T-helper 17 cell (primary cell): ENCODE measurements at regions not wholly inside any gene's neighbourhood (a gene's known extent, or its start where the extent isn't known, plus 50 kb on each side); places are given as distances from the start of the nearest gene placed in this dataset.
A peak's percentile ranks its signal among the peaks of the same experiment; 100 is the strongest.

Source experiments
- ATAC-seq: fragments of 150-1000 bp; cut with Tn5 transposase; 2 replicates; pipeline ENCODE4 v1.10.0; 2021; ENCODE audit warnings: mild to moderate bottlenecking, moderate library complexity
- DNase-seq, 3 donors: peaks; one replicate each; pipeline versions ENCODE4 v3.0.0 to v3.0.0-alpha.2; 2020 to 2021
- H3K9me3 ChIP-seq: one replicate; pipeline ENCODE4 v1.7.0; 2013; ENCODE audit warnings: low read length, mild to moderate bottlenecking; ENCODE audit not compliant: control insufficient read depth, poor library complexity, severe bottlenecking
- H3K27ac Mint-ChIP-seq: one replicate; pipeline ENCODE4 v1.8.0; 2022; ENCODE audit warnings: mild to moderate bottlenecking, moderate library complexity, mixed read lengths
- H3K27me3 Mint-ChIP-seq: one replicate; pipeline ENCODE4 v1.8.0; 2022; ENCODE audit warnings: mixed read lengths
- H3K36me3 Mint-ChIP-seq: one replicate; pipeline ENCODE4 v1.8.0; 2022; ENCODE audit warnings: low read depth, mixed read lengths
- H3K4me1 Mint-ChIP-seq: one replicate; pipeline ENCODE4 v1.8.0; 2022; ENCODE audit warnings: mild to moderate bottlenecking, mixed read lengths
- H3K4me3 Mint-ChIP-seq: one replicate; pipeline ENCODE4 v1.8.0; 2022; ENCODE audit warnings: mild to moderate bottlenecking, moderate library complexity, mixed read lengths

GRCh38 chr12:89250636-89251035 lies 101.7 kb downstream of the DUSP6 start:
- Mint-ChIP-seq H3K27me3 (no peaks in the 10 kb centered on the region), H3K27ac (no peak overlapping the region), H3K4me1 (peaks cover 14% of the 10 kb centered on the region), H3K4me3 (no peak overlapping the region), H3K36me3 (peaks cover 2% of the 10 kb centered on the region)
- ATAC-seq (no peak), DNase-seq (no peak)
- H3K9me3 ChIP-seq = no peaks in the 10 kb centered on the region

GRCh38 chr12:89250213-89250612 lies 102.1 kb downstream of the DUSP6 start:
- Mint-ChIP-seq H3K4me1 (peaks cover 18% of the 10 kb centered on the region), H3K27ac (no peak overlapping the region), H3K36me3 (peaks cover 2% of the 10 kb centered on the region), H3K4me3 (no peak overlapping the region), H3K27me3 (no peaks in the 10 kb centered on the region)
- no peak for DNase-seq
- ATAC-seq = no peak
- H3K9me3 ChIP-seq = no peaks in the 10 kb centered on the region

GRCh38 chr12:89247967-89248366 lies 104.3 kb downstream of the DUSP6 start:
- Mint-ChIP-seq H3K27me3 (no peaks in the 10 kb centered on the region), H3K36me3 (peaks cover 2% of the 10 kb centered on the region), H3K4me1 (peaks cover 35% of the 10 kb centered on the region), H3K27ac (no peak overlapping the region), H3K4me3 (no peak overlapping the region)
- no peaks in the 10 kb centered on the region for H3K9me3 ChIP-seq
- no peak for ATAC-seq
- no peak for DNase-seq

- no peak overlapping the region for H3K27ac Mint-ChIP-seq
- H3K27me3 Mint-ChIP-seq = no peaks in the 10 kb centered on the region
- peaks cover 35% of the 10 kb centered on the region for H3K4me1 Mint-ChIP-seq
- no peaks in the 10 kb centered on the region for H3K9me3 ChIP-seq
- no peak overlapping the region for H3K4me3 Mint-ChIP-seq
- ATAC-seq (no peak), DNase-seq (no peak)
- no peaks in the 10 kb centered on the region for H3K36me3 Mint-ChIP-seq
Observed at GRCh38 chr12:89247541-89247942, 104.8 kb downstream of the DUSP6 start.

GRCh38 chr12:89245090-89245489 lies 107.2 kb downstream of the DUSP6 start:
- DNase-seq (peak in 1 of 3 donors; percentile 22), ATAC-seq (peak; percentile 98)
- Mint-ChIP-seq H3K27ac (peak overlapping the region; percentile 48), H3K27me3 (no peaks in the 10 kb centered on the region), H3K4me3 (peak overlapping the region; percentile 72), H3K36me3 (no peaks in the 10 kb centered on the region), H3K4me1 (peaks cover 29% of the 10 kb centered on the region)
- no peaks in the 10 kb centered on the region for H3K9me3 ChIP-seq

GRCh38 chr12:89244536-89244935 lies 107.8 kb downstream of the DUSP6 start:
- H3K4me3 Mint-ChIP-seq = peak overlapping the region; percentile 72
- H3K9me3 ChIP-seq = no peaks in the 10 kb centered on the region
- DNase-seq (no peak), ATAC-seq (peak; percentile 59)
- H3K36me3 Mint-ChIP-seq = no peaks in the 10 kb centered on the region
- peak overlapping the region; percentile 48 for H3K27ac Mint-ChIP-seq
- H3K4me1 Mint-ChIP-seq = peaks cover 30% of the 10 kb centered on the region
- no peaks in the 10 kb centered on the region for H3K27me3 Mint-ChIP-seq

- peaks cover 30% of the 10 kb centered on the region for H3K4me1 Mint-ChIP-seq
- ATAC-seq = no peak
- DNase-seq = no peak
- no peaks in the 10 kb centered on the region for H3K36me3 Mint-ChIP-seq
- no peaks in the 10 kb centered on the region for H3K27me3 Mint-ChIP-seq
- H3K4me3 Mint-ChIP-seq = no peak overlapping the region
- no peaks in the 10 kb centered on the region for H3K9me3 ChIP-seq
- H3K27ac Mint-ChIP-seq = peak overlapping the region; percentile 48
Observed at GRCh38 chr12:89243771-89244170, 108.5 kb downstream of the DUSP6 start.

- no peaks in the 10 kb centered on the region for H3K27me3 Mint-ChIP-seq
Observed at GRCh38 chr12:89239534-89239933, 112.8 kb downstream of the DUSP6 start.

GRCh38 chr12:89238593-89238992 lies 113.7 kb downstream of the DUSP6 start:
- Mint-ChIP-seq H3K27ac (no peak overlapping the region), H3K4me3 (no peak overlapping the region), H3K4me1 (peaks cover 22% of the 10 kb centered on the region), H3K27me3 (no peaks in the 10 kb centered on the region), H3K36me3 (no peaks in the 10 kb centered on the region)
- no peaks in the 10 kb centered on the region for H3K9me3 ChIP-seq
- DNase-seq (no peak), ATAC-seq (no peak)

More at GRCh38 chr12:89239534-89239933, 112.8 kb downstream of the DUSP6 start:
- DNase-seq (no peak), ATAC-seq (no peak)
- H3K9me3 ChIP-seq = no peaks in the 10 kb centered on the region
- H3K4me1 Mint-ChIP-seq = peaks cover 29% of the 10 kb centered on the region
- H3K36me3 Mint-ChIP-seq = no peaks in the 10 kb centered on the region
- no peak overlapping the region for H3K27ac Mint-ChIP-seq
- H3K4me3 Mint-ChIP-seq = no peak overlapping the region

GRCh38 chr12:89237763-89238162 lies 114.5 kb downstream of the DUSP6 start:
- no peaks in the 10 kb centered on the region for H3K9me3 ChIP-seq
- ATAC-seq (no peak), DNase-seq (no peak)
- H3K27ac Mint-ChIP-seq = no peak overlapping the region
- H3K4me1 Mint-ChIP-seq = peaks cover 19% of the 10 kb centered on the region
- H3K27me3 Mint-ChIP-seq = no peaks in the 10 kb centered on the region
- H3K36me3 Mint-ChIP-seq = no peaks in the 10 kb centered on the region
- no peak overlapping the region for H3K4me3 Mint-ChIP-seq

GRCh38 chr12:89236748-89237383 lies 115.4 kb downstream of the DUSP6 start:
- ATAC-seq (no peak), DNase-seq (no peak)
- H3K4me3 Mint-ChIP-seq = no peak overlapping the region
- H3K4me1 Mint-ChIP-seq = peaks cover 21% of the 10 kb centered on the region
- no peaks in the 10 kb centered on the region for H3K36me3 Mint-ChIP-seq
- H3K27me3 Mint-ChIP-seq = no peaks in the 10 kb centered on the region
- no peaks in the 10 kb centered on the region for H3K9me3 ChIP-seq
- H3K27ac Mint-ChIP-seq = no peak overlapping the region

- Mint-ChIP-seq H3K27me3 (no peaks in the 10 kb centered on the region), H3K27ac (no peak overlapping the region), H3K36me3 (no peaks in the 10 kb centered on the region), H3K4me1 (peaks cover 27% of the 10 kb centered on the region), H3K4me3 (no peak overlapping the region)
- DNase-seq (no peak), ATAC-seq (no peak)
- H3K9me3 ChIP-seq = no peaks in the 10 kb centered on the region
Observed at GRCh38 chr12:89236237-89236636, 116.1 kb downstream of the DUSP6 start.

GRCh38 chr12:89235189-89235993 lies 116.9 kb downstream of the DUSP6 start:
- H3K36me3 Mint-ChIP-seq = no peaks in the 10 kb centered on the region
- peak overlapping the region; percentile 74 for H3K4me3 Mint-ChIP-seq
- DNase-seq = no peak
- no peaks in the 10 kb centered on the region for H3K9me3 ChIP-seq
- H3K27ac Mint-ChIP-seq = peak overlapping the region; percentile 8
- no peaks in the 10 kb centered on the region for H3K27me3 Mint-ChIP-seq
- H3K4me1 Mint-ChIP-seq = peaks cover 27% of the 10 kb centered on the region
- ATAC-seq = peak; percentile 72
